ENCODE measurements at regions not wholly inside any gene's neighbourhood (a gene's known extent, or its start where the extent isn't known, plus 50 kb on each side); places are given as distances from the start of the nearest gene placed in this dataset.
"Not testable (repeated sequence)": the region's sequence is repeated elsewhere in the genome, so short reads cannot be mapped to it uniquely, and the experiment has no call there.

DNA sequence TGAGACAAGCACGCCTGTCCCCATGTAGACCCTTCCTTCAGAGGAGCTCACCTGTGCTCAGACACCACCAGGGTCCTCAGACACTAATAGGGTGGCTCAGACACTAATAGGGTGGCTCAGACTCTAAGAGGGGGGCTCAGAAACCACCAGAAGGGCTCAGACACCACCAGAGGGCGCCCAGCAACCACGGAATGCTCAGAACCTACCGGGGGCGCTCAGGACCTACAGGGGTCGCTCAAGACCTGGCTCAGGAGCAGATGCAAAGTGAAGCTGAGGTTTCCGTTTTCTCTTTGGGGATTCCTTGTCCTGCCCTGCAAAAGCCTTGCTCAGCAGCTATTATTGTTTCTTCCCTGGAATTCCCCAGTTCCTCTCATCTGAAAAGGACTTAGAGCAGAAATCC is 172.1 kb downstream of the POTEB start:
- not testable (repeated sequence) for DNase-seq

DNA sequence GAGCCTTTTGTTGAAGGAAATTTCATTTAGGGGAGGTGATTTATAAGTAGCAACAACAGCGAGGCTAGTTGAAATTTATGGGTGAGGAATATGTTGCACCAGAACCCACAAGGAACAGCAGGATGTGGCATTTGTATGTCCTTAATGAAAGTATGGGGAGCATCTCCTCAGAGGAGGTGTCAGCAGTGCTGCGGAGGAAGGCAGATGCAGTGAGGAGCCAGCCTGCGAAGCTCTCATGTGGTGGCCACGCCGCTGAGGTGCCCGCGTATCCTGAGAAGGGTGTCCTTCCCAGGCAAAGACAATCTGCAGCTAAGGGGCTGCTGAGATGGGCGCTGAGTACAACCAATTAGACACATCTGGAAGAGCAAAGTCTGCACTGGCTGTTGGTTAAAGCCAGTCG is 178.9 kb downstream of the POTEB start:
- not testable (repeated sequence) for DNase-seq

DNA sequence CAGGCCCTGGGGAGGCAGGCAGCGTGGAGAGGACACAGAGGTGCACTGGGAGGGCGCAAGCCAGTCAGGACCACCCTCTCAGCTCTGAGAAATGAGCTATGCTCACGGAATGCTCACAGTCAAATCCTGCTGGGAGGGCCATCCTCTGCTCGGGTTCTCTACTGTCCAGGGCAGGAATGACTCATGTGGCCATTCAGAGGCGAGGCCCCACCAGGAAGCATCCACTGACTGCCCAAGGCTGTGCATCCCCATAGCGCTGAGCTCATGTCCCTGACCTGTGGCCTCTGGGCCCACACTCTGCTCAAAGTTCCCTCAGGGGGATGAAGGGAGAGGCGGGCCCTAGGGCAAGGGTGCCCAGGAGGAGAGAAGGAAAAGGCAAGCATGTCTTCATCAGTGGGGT is 182.4 kb downstream of the POTEB start:
- not testable (repeated sequence) for DNase-seq

DNA sequence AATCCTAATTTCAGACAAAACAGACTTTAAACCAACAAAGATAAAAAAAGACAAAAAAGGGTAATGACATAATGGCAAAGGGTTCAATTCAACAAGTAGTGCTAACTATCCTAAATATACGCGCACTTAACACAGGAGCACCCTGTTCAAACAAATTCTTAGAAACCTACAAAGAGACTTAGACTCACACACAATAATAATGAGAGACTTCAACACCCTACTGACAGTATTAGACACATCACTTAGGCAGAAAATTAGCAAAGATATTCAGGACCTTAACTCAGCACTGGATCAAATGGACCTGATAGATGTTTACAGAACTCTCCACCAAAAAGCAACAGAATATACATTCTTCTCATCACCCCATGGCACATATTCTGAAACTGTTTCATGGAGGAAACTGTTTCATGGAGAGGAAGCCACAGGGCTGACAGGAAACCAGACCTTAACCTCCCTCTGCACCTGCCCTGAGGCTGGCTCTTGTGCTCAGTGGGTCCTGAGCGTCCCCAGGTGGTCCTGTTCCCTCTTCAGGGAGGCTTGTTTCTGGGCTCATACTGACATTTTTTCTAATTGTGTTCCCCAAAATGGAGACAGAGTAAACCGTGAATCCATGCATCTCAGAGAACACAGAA is 184.9 kb downstream of the POTEB start:
- DNase-seq = not testable (repeated sequence)

DNA sequence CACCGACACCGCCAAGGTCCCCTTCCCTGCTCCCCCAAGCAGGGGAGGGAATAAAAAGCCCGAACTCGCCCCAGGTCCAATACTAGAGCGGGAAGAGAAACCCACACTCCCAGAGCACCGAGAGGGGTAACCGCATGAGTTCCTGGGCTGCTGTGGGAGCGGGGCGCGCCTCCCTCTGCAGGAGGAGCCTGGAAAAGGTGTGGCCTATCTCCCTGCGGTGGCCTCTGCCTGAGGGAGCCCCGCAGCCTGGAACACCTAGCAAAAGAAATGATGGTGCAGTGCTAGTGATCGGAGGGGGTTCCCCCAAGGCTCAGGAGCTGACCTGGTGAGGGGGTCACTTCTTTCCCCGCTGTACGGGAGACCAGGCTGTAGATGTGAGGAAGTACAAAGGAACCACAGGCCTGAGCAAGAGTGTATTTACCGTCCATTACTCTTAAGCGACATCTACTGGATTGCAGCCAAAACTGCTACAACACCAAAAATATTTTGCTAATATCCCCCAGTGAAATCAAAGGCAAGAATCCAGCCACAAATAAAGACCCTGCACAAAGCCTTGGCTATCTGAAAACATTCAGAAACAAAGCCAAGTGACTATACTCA is 216.6 kb upstream of the POTEB3 start:
- DNase-seq = not testable (repeated sequence)

DNA sequence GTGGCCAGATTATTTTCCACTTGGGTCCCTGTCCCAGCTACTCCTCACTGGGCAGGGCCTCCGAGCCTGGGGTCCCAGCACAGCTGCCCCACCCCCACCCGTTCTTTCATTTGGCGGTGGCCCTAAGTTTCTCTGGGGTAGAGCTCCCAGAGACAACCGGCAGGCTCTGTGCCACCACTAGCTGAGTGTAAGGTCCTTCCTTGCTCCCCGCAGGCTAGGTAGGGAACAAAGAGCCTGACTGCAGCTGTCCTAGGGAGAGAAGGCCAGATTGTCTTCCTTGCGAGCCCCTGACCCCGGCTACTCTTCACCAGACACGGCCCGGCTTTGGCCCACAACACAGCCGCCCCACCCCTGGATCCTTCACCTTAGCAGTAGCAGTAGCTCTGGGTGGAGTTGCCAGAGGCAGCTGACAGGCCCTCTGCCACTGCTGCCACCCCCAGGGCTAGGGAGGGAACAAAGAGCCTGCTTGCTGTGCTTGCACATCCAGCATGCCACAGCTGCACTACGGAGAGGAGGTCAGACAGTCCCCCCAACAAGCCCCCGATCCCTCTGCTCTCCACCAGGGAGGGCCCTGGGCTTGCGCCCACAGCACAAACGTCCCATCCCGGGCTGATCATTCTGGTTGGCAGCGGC is 215.9 kb upstream of the POTEB3 start:
- DNase-seq = not testable (repeated sequence)

DNA sequence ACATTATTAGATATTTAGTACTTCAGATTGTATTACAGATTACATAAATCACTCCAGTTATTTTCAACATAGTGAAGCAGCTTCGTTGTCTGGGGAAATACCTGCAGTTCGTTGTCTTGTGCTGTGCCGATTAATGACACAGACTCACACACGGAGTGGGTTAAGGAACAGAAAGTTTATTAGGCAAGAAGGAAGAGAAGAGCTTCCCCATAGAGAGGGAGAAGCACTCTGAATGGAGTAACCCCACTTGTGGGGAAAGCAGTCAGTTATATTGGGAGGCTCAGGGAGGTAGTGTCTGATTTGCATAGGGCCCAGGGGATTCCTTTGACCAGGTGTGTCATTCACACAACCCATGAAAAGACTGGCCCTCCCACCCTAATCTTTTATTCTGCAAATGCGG is 213.4 kb upstream of the POTEB3 start:
- not testable (repeated sequence) for DNase-seq

DNA sequence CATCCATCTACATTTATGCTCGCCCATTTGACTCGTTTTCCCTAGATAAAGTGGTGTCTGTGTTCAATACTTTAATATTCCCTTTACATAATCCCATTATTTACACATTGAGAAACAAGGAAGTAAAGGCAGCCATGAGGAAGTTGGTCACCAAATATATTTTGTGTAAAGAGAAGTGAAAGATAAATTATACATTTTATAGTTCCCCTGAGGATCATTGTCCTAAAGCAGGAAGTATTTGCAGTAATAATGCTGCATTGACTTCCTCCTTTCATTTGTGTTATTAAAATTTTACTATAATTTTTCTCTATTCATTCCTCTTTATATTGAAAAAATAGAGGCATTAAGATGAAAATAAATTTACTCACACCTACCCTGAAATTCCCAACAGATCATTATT is 198.5 kb upstream of the POTEB3 start:
- DNase-seq = not testable (repeated sequence)

DNA sequence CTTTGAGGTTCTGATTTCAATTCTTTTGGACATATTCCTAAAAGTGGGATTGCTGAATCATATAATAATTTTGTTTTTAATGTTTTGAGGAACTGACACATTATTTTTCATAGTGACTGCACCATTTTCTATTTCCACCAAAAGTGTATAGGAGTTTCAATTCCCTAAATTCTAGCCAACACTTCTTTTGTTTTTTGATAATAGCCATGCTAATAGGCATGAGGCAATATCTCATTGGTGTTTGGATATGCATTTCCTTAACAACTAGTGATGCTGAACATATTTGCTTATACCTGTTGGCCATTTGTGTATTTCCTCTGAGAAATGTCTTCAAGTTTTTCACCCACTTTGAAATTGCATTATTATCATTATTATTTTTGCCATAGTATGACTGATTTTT is 186.4 kb upstream of the POTEB3 start:
- not testable (repeated sequence) for DNase-seq

DNA sequence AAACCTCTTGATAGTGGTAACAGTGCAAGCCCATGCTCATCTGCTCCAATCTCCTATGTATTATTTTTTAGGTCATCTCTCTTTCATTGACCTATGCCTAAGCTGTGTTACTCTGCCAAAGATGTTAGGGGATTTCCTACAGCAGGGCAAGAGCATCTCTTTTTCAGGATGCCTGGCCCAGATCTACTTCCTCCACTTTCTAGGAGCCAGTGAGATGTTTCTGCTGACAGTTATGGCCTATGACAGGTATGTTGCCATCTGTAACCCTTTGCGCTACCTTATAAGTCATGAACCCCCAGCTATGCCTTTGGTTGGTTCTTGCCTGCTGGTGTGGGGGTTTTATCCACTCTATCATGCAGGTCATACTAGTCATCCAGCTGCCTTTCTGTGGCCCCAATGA is 168.9 kb upstream of the POTEB3 start:
- not testable (repeated sequence) for DNase-seq

DNA sequence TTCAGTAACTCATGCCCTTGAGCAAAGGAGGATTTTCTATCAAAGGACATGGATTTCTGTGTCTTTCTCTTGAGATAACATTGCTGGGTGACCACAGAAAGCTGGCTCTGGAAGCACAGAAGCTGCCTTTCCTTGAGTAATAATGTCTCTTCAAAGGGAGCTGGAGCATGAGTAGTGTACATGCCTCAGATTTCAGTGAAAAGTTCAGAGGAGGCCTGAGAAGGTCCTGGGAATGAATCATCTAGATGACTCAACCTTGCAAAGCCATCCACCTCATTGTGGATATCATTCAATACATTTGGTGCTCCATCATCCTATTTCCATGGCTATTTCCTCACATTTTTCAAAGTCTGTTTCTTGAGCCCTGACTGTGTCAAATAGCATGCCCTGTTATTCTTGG is 125.1 kb upstream of the POTEB3 start:
- DNase-seq = not testable (repeated sequence)

DNA sequence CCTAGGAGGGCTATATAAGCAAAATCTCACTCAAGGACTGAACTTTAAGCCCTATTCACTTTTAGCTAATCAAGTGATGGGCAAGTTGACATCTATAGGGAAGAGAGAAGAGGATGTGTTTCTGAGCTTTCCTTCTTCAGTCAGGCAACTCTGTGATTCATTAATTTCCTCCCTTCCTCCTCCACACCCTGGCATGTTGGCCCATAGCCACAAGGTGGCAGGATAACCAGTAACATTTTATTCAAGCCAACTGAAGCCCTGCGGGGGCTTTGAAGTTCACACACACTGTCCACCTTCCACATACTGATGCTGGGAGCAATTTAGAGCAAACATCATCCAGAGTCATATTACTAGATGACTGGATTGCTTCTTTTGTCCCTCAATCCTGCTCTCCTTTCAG is 111.5 kb upstream of the POTEB3 start:
- DNase-seq = not testable (repeated sequence)

DNA sequence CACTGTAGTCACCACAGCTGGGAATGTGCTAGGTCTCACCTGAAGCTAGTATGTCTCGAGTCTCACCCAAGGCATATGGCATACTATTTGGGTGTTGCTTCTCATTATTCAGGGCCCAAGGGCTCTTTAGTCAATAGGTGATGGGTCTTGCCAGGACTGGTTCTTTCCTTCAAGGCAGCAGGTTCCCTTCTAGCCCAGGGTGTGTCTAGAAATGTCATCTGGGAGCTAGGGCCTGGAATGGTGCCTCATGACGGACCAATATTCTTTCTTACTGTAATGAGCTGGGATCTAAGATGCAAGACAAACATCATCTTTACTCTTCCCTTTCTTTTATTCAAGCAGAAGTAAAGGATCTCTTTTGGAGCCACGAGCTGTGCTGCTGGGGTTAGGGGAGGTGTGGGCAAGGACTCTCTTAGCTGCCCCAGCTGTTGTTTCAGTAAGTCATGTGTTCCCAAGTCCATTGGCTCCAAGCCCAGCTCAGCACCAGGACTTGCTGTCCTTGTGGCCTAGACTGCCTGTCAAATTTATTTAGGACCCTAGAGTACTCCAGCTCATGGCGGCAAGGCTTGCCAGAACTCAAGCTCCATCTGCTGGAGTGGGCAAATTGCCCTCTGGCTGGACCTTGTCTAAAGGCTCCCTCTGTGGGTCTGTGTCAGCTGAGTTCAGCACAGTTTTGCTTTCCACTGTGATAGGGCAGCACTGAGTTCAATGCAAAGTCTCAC is 106.0 kb upstream of the POTEB3 start:
- not testable (repeated sequence) for DNase-seq

DNA sequence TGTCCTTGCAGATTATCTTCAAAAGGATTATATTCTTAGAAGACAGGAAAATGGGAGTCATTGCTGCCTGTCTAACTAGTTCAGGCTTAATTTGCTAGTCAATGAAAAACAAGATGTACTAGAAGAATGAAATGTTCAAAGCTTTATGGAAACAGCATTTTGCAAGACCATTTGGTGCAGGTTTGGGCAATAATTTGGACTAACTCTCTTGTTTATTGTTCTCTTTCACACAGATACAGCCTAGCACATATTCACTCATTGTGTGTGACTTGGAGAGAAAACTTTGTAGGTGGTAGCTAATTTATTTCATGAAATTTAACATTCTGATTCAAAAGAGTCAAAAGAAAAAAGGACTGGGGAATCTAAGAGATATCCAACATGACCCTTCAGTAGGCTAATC is 92.5 kb upstream of the POTEB3 start:
- DNase-seq = not testable (repeated sequence)

DNA sequence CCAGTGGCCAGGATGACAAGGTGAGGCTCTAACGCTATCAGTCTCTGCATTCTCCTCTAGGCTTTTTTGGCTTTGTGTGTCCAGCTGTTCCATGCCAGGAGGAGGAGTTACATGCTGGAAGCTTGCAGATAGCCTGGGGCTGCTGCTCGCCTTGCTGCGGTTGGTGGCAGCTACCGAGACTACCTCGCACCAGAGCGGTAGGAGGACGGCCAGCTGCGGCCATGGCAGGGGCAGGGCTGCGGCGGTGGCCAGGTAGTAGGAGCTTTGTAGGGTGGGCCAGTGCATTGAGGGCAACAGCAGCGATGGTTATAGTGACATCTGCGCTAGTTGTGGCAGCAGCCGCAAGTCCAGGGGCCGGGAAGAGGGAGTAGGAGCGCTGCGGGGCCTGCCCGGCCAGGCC is 75.9 kb upstream of the POTEB3 start:
- not testable (repeated sequence) for DNase-seq

DNA sequence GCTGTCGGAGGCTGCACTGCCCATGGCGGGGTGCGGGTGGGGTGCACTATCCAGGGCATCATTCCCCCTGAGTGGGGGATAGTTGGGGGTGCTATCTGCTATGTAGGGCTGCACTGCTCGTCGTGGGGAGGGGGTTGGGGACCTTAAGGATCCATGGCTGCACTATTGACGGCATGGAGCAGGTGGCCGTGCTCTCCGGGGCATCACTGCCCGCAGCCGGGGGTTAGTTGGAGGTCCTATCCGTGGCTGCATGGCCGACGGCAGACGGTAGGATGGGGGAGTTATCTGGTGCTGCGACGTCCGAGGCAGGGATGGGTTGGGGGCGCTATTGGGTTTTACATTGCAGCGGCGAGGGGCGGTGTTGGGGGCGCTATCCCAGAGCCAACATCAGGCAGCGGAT is 75.0 kb upstream of the POTEB3 start:
- DNase-seq = not testable (repeated sequence)

DNA sequence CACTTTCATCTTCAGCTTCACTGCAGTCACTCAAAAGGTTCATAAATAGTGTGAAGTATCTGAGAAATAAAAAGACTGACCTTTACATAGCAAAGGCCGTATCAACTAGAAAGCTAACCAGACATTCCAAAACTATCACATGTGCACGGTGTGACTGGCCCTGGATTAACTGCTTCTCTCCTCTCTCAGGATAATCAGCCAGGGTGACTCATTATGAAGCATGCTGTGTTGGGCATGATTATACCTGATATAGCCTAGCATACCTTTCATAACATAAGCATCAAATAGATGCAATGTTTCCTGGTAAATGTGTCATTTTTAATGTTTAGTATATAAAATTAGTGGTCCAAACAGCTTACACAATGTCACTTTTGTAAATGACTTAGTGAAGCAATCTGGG is 62.7 kb upstream of the POTEB3 start:
- not testable (repeated sequence) for DNase-seq

Measured in central memory CD4-positive, alpha-beta T cell (primary cell).